IMR-90 (cell line): ENCODE measurements at regions not wholly inside any gene's neighbourhood (a gene's known extent, or its start where the extent isn't known, plus 50 kb on each side); places are given as distances from the start of the nearest gene placed in this dataset.
A peak's percentile ranks its signal among the peaks of the same experiment; 100 is the strongest.

ENCODE experiments used
- ATAC-seq: fragments of 200-7000 bp; cut with Tn5 transposase; 2 replicates; pipeline ENCODE4 v1.9.1; 2020; ENCODE audit warnings: low read depth, mild to moderate bottlenecking, moderate library complexity
- BruUV-seq: library from RNA; stranded (reverse); fragments of 400-500 nt; replicated peaks from 2 replicates; lab custom pipeline; 2021; lab: Mats Ljungman, UMichigan
- CTCF ChIA-PET: fragments of 300-600 bp; formaldehyde crosslinking; extraction: SDS; loops from one replicate; lab custom pipeline; 2021; ENCODE audit warnings: antibody characterized with exemption; lab: Yijun Ruan, JAX
- POLR2A ChIA-PET: fragments of 300-600 bp; sonication (Branson Sonifier 250); formaldehyde crosslinking; loops from one replicate; lab custom pipeline; 2022; ENCODE audit warnings: antibody characterized with exemption; ENCODE audit not compliant: unreplicated experiment; lab: Charles Lee
- DNase-seq: peaks from one replicate; pipeline ENCODE4 v3.0.0; 2013
- H2AFZ ChIP-seq: replicated peaks from 2 replicates; pipeline ENCODE3; 2013; ENCODE audit warnings: low read length, mild to moderate bottlenecking; ENCODE audit not compliant: poor library complexity
- H2AK5ac ChIP-seq: 2 replicates; pipeline ENCODE4 v1.6.1; 2013; ENCODE audit warnings: low read depth, low read length, inconsistent platforms
- H2AK9ac ChIP-seq: replicated peaks from 2 replicates; pipeline ENCODE3; 2013; ENCODE audit warnings: mild to moderate bottlenecking, low read depth, low read length, moderate library complexity; ENCODE audit not compliant: poor library complexity
- H2BK120ac ChIP-seq: 2 replicates; pipeline ENCODE4 v1.6.1; 2013; ENCODE audit warnings: low read depth, low read length, inconsistent platforms
- H2BK15ac ChIP-seq: 3 replicates; pipeline ENCODE4 v1.6.1; 2013; ENCODE audit warnings: low read depth, low read length, inconsistent platforms
- H2BK20ac ChIP-seq: 2 replicates; pipeline ENCODE4 v1.6.1; 2013; ENCODE audit warnings: low read depth, mild to moderate bottlenecking, inconsistent platforms, low read length, moderate library complexity
- H2BK5ac ChIP-seq: 2 replicates; pipeline ENCODE4 v1.6.1; 2013; ENCODE audit warnings: mild to moderate bottlenecking, low read depth, low read length, inconsistent platforms; ENCODE audit not compliant: poor library complexity, severe bottlenecking
- H3K14ac ChIP-seq: replicated peaks from 2 replicates; pipeline ENCODE4 v1.6.1; 2013; ENCODE audit warnings: low read depth, low read length, inconsistent platforms
- H3K18ac ChIP-seq: 2 replicates; pipeline ENCODE4 v1.6.1; 2013; ENCODE audit warnings: low read depth, low read length, control low read depth
- H3K23ac ChIP-seq: 2 replicates; pipeline ENCODE4 v1.6.1; 2013; ENCODE audit warnings: low read depth, low read length, inconsistent platforms
- H3K27ac ChIP-seq: 2 replicates; pipeline ENCODE4 v1.5.1; 2013; ENCODE audit warnings: mild to moderate bottlenecking, control low read depth, low read length; ENCODE audit not compliant: insufficient read depth
- H3K27me3 ChIP-seq: 2 replicates; pipeline ENCODE4 v1.6.1; 2013; ENCODE audit warnings: low read length; ENCODE audit not compliant: control insufficient read depth, insufficient read depth
- H3K36me3 ChIP-seq: 2 replicates; pipeline ENCODE4 v1.6.1; 2013; ENCODE audit warnings: low read length, mixed read lengths; ENCODE audit not compliant: control insufficient read depth, insufficient read depth
- H3K4ac ChIP-seq: 2 replicates; pipeline ENCODE4 v1.6.1; 2013; ENCODE audit warnings: low read depth, low read length, inconsistent platforms
- H3K4me1 ChIP-seq: 2 replicates; pipeline ENCODE4 v1.6.1; 2013; ENCODE audit warnings: low read length, mixed read lengths; ENCODE audit not compliant: control insufficient read depth, insufficient read depth
- H3K4me2 ChIP-seq: 2 replicates; pipeline ENCODE4 v1.6.1; 2013; ENCODE audit warnings: low read depth, mild to moderate bottlenecking, control low read depth, low read length, moderate library complexity
- H3K4me3 ChIP-seq: 2 replicates; pipeline ENCODE4 v1.5.1; 2013; ENCODE audit warnings: low read depth, mild to moderate bottlenecking, control low read depth, low read length, moderate library complexity; ENCODE audit not compliant: insufficient read depth
- H3K56ac ChIP-seq: 2 replicates; pipeline ENCODE4 v1.6.1; 2013; ENCODE audit warnings: low read length, inconsistent platforms; ENCODE audit not compliant: insufficient read depth; ENCODE audit errors: extremely low read depth
- H3K79me1 ChIP-seq, 2 experiments: 2 replicates each; pipeline ENCODE4 v1.6.1; 2013; ENCODE audit warnings: low read length in 2 of 2, inconsistent platforms in 1 of 2, low read depth in 1 of 2
- H3K9ac ChIP-seq: 2 replicates; pipeline ENCODE4 v1.6.1; 2013; ENCODE audit warnings: low read depth, low read length, control low read depth
- H3K9me1 ChIP-seq: 2 replicates; pipeline ENCODE4 v1.6.1; 2013; ENCODE audit warnings: low read length, inconsistent platforms; ENCODE audit not compliant: insufficient read depth
- H3K9me3 ChIP-seq: 2 replicates; pipeline ENCODE4 v1.6.1; 2013; ENCODE audit warnings: low read length; ENCODE audit not compliant: control insufficient read depth, insufficient read depth
- H4K20me1 ChIP-seq: 2 replicates; pipeline ENCODE4 v1.6.1; 2013; ENCODE audit warnings: low read length, inconsistent platforms; ENCODE audit not compliant: insufficient read depth
- H4K5ac ChIP-seq: 2 replicates; pipeline ENCODE4 v1.6.1; 2013; ENCODE audit warnings: mild to moderate bottlenecking, low read depth, low read length, control low read depth
- H4K8ac ChIP-seq, 2 experiments: 2 replicates each; pipeline ENCODE4 v1.6.1; 2013; ENCODE audit warnings: low read depth in 2 of 2, low read length in 2 of 2, control low read depth in 1 of 2, inconsistent platforms in 1 of 2
- H4K91ac ChIP-seq: 2 replicates; pipeline ENCODE4 v1.6.1; 2013; ENCODE audit warnings: low read depth, low read length, inconsistent platforms; ENCODE audit not compliant: insufficient read depth
- CEBPB ChIP-seq: IDR thresholded peaks from 2 replicates; pipeline ENCODE4 v1.6.1; 2012; ENCODE audit warnings: low read depth, low read length, improper control_type of control experiment
- MAZ ChIP-seq: IDR thresholded peaks from 2 replicates; pipeline ENCODE4 v1.6.1; 2012; ENCODE audit warnings: low read depth, mild to moderate bottlenecking, low read length, improper control_type of control experiment, moderate library complexity, borderline replicate concordance
- MXI1 ChIP-seq: IDR thresholded peaks from 2 replicates; pipeline ENCODE4 v1.6.1; 2012; ENCODE audit warnings: low read depth, mild to moderate bottlenecking, low read length, moderate library complexity, borderline replicate concordance
- RAD21 ChIP-seq: IDR thresholded peaks from 2 replicates; pipeline ENCODE4 v1.6.1; 2012; ENCODE audit warnings: low read length, improper control_type of control experiment
- RFX5 ChIP-seq: IDR thresholded peaks from 2 replicates; pipeline ENCODE4 v1.8.0; 2012; ENCODE audit warnings: low read depth, mild to moderate bottlenecking, low read length, moderate library complexity
- SMC3 ChIP-seq: fragments of 150-350 bp; IDR thresholded peaks from 2 replicates; pipeline ENCODE4 v1.6.1; 2016; ENCODE audit warnings: low read depth, mild to moderate bottlenecking, antibody characterized with exemption, low read length, moderate library complexity
- WGBS, 2 experiments: methylation state at CpG; one replicate each; pipeline versions ENCODE4 v1.1.5 to v1.1.7; 2013; ENCODE audit warnings: missing lambda C conversion rate in 2 of 2; ENCODE audit not compliant: insufficient read length in 1 of 2; ENCODE audit errors: extremely low coverage in 2 of 2; 5-methylcytosine and 5-hydroxymethylcytosine counted together
- dilution Hi-C: fragments of 300-500 bp; cut with HindIII; formaldehyde crosslinking; loops from one replicate; pipeline ENCODE4 v1.14.3; 2018; ENCODE audit warnings: low sequenced_read_pairs; ENCODE audit not compliant: unreplicated experiment
- in situ Hi-C: fragments of 300-500 bp; cut with MboI; formaldehyde crosslinking; loops from 3 replicates; pipeline ENCODE4 v1.14.3; 2019; ENCODE audit warnings: low sequenced_read_pairs, inconsistent platforms, mixed read lengths
- intact Hi-C: fragments of 100-400 bp; cut with micrococcal nuclease; formaldehyde crosslinking; loops from 2 replicates; pipeline ENCODE4 v1.10.0; 2022
- TF ChIP-seq, protein P1 (sequence below): conservative IDR thresholded peaks from 2 replicates; pipeline ENCODE4 v1.5.1; 2012; ENCODE audit warnings: mild to moderate bottlenecking, low read depth, low read length, improper control_type of control experiment

DNA sequence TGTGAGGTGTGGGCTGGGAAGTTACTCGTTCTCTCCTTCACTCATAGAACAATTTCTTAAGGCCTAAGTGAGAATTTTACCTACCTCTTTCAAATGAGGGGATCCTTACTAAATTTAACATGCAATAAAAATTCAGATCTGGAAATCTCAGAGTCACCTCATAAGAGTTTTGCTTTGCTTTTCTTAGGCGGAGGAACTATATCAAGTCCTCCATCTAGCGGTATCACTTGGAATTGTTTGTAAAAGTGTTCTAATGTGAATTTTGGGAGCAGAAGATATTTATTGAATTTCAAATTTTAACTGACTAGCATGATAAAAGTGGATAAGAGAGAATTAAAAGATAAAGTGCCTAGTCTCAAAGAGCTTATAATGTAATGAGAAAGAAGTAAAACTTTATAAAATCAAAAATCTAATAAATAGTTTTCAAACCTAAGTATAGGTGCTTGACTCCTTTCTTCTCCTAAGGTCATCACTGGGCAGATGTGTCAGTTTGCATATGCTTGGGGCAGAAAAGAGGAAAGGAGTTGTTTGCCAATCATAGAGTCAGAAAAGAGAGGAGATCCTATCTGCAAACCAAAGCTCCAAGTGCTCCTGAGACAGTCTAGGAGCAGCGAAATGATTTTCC is 145.7 kb upstream of the DAB2 start:
- in situ Hi-C loops = loop anchor here (25.0 kb wide), 1 partner anchor 358 kb away; the partner anchor contains the start of gene FYB1
- Histone ChIP-seq H3K27me3 (peaks cover 13% of the 10 kb centered on the region), H2BK5ac (no peak overlapping the region)

More for the DNA sequence above, 145.7 kb upstream of the DAB2 start:
- H4K91ac ChIP-seq = no peak overlapping the region
- H2BK20ac ChIP-seq = no peak overlapping the region
- no peak overlapping the region for H2BK120ac ChIP-seq
- CTCF ChIA-PET = interaction anchor here (0.5 to 2.2 kb wide), 7 partner anchors 10 to 628 kb away, joined by 3 to 7 read pairs (median 4); partner anchors contain the start of gene DAB2
- no peak for TF ChIP-seq RFX5
- TF ChIP-seq SMC3 = peak; percentile 68
- TF ChIP-seq CEBPB = no peak
- TF ChIP-seq, protein P1, sequence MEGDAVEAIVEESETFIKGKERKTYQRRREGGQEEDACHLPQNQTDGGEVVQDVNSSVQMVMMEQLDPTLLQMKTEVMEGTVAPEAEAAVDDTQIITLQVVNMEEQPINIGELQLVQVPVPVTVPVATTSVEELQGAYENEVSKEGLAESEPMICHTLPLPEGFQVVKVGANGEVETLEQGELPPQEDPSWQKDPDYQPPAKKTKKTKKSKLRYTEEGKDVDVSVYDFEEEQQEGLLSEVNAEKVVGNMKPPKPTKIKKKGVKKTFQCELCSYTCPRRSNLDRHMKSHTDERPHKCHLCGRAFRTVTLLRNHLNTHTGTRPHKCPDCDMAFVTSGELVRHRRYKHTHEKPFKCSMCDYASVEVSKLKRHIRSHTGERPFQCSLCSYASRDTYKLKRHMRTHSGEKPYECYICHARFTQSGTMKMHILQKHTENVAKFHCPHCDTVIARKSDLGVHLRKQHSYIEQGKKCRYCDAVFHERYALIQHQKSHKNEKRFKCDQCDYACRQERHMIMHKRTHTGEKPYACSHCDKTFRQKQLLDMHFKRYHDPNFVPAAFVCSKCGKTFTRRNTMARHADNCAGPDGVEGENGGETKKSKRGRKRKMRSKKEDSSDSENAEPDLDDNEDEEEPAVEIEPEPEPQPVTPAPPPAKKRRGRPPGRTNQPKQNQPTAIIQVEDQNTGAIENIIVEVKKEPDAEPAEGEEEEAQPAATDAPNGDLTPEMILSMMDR = peak; percentile 79
- TF ChIP-seq MAZ = no peak
- TF ChIP-seq MXI1 = no peak
- TF ChIP-seq RAD21 = peak; percentile 82
- no peak overlapping the region for H2AK9ac ChIP-seq
- no peaks in the 10 kb centered on the region for H4K20me1 ChIP-seq
- POLR2A ChIA-PET = no interaction called here
- no peak overlapping the region for H3K4me2 ChIP-seq
- no peaks in the 10 kb centered on the region for H3K36me3 ChIP-seq
- H2AK5ac ChIP-seq = no peak overlapping the region
- H3K9ac ChIP-seq = no peak overlapping the region
- DNase-seq (peak; percentile 61), ATAC-seq (peak; percentile 79)
- H3K23ac ChIP-seq = no peak overlapping the region
- no peak overlapping the region for H4K5ac ChIP-seq
- no peak overlapping the region for H3K4me3 ChIP-seq
- intact Hi-C loops (loop anchor here (1.0 to 10.0 kb wide), 4 partner anchors 194 to 576 kb away; no protein-coding TSS in a partner anchor), dilution Hi-C loops (no loop called here)
- H4K8ac ChIP-seq = no peak overlapping the region
- no TSS peak for BruUV-seq
- no peaks in the 10 kb centered on the region for H3K4me1 ChIP-seq
- no peak overlapping the region for H2BK15ac ChIP-seq
- no CpG with 5 or more reads among the region's 4 CpGs for WGBS, 2 experiments
- no peak overlapping the region for H3K14ac ChIP-seq
- H3K4ac ChIP-seq = no peak overlapping the region
- no peak overlapping the region for H3K56ac ChIP-seq
- H3K9me3 ChIP-seq = no peaks in the 10 kb centered on the region
- no peak overlapping the region for H3K18ac ChIP-seq
- H3K9me1 ChIP-seq = no peaks in the 10 kb centered on the region
- no peaks in the 10 kb centered on the region for H3K79me1 ChIP-seq
- H3K27ac ChIP-seq = no peak overlapping the region
- H2AFZ ChIP-seq = no peak overlapping the region
